Thyroid gland (tissue), 4 donors: ENCODE measurements at regions not wholly inside any gene's neighbourhood (a gene's known extent, or its start where the extent isn't known, plus 50 kb on each side); places are given as distances from the start of the nearest gene placed in this dataset.
"Not testable (repeated sequence)": the region's sequence is repeated elsewhere in the genome, so short reads cannot be mapped to it uniquely, and the experiment has no call there.

Experiments
- DNase-seq, 2 donors: peaks; one replicate each; pipeline ENCODE4 v3.0.0-alpha.2; 2019
- H3K27ac ChIP-seq, 3 donors: fragments of 200-600 bp; sonication (generic); 1 replicate in 2 of 3; 2 replicates in 1 of 3; pipeline ENCODE4 v1.5.1; 2016 to 2019; ENCODE audit warnings: mild to moderate bottlenecking in 1 of 3, moderate library complexity in 1 of 3
- H3K27me3 ChIP-seq: fragments of 200-600 bp; sonication (generic); one replicate; pipeline ENCODE4 v1.5.1; 2019
- H3K36me3 ChIP-seq, 2 donors: fragments of 200-600 bp; sonication (generic); one replicate each; pipeline ENCODE4 v1.5.1; 2016 to 2019
- H3K4me1 ChIP-seq, 2 donors: fragments of 200-600 bp; sonication (generic); one replicate each; pipeline ENCODE4 v1.5.1; 2017 to 2019
- H3K4me3 ChIP-seq, 3 donors: fragments of 200-600 bp; sonication (generic); replicated peaks in 1 of 3; 1 replicate in 2 of 3; 2 replicates in 1 of 3; pipeline ENCODE4 v1.5.1; 2016; ENCODE audit warnings: mild to moderate bottlenecking in 1 of 3
- H3K9me3 ChIP-seq: fragments of 200-600 bp; sonication (generic); one replicate; pipeline ENCODE4 v1.5.1; 2017
- CTCF ChIP-seq, 6 experiments: fragments of 200-600 bp in 3 of 6; fragments of 450-650 bp in 3 of 6; sonication (generic) in 3 of 6; IDR thresholded peaks; one replicate each; pipeline ENCODE4 v1.5.1; 2016 to 2019; ENCODE audit warnings: antibody characterized with exemption in 6 of 6, mild to moderate bottlenecking in 2 of 6, inconsistent platforms in 1 of 6, moderate library complexity in 1 of 6
- POLR2A ChIP-seq, 2 donors: fragments of 450-650 bp; IDR thresholded peaks; one replicate each; pipeline ENCODE4 v1.6.1; 2017; ENCODE audit warnings: antibody characterized with exemption in 2 of 2, mild to moderate bottlenecking in 2 of 2, moderate library complexity in 1 of 2
- WGBS, 2 donors: methylation state at CpG; one replicate each; pipeline ENCODE4 v1.1.5; 2017; 5-methylcytosine and 5-hydroxymethylcytosine counted together
- intact Hi-C: fragments of 100-400 bp; cut with DNase I; formaldehyde crosslinking; loops from one replicate; pipeline ENCODE4 v1.15.1; 2023

- TF ChIP-seq CTCF (IDR thresholded peaks at IDR 0.05) (no peak), POLR2A (IDR thresholded peaks at IDR 0.05) (no peak)
- Histone ChIP-seq H3K9me3 (no peaks in the 10 kb centered on the region), H3K27ac (no peak overlapping the region), H3K36me3 (no peaks in the 10 kb centered on the region), H3K4me1 (peaks cover 7 to 8% of the 10 kb centered on the region in 2 donors), H3K4me3 (no peak overlapping the region), H3K27me3 (no peaks in the 10 kb centered on the region)
- no peak for DNase-seq
- WGBS, 2 donors = 63 to 85% methylated on average over 2 of the region's 2 CpGs
- intact Hi-C loops = no loop called here
Observed at GRCh38 chr2:107740300-107740699, 86.4 kb upstream of the RGPD4 start.

- 94 to 95% methylated on average over 5 of the region's 5 CpGs for WGBS, 2 donors
- intact Hi-C loops = no loop called here
- no peak overlapping the region for H3K27ac ChIP-seq
- no peaks in the 10 kb centered on the region for H3K27me3 ChIP-seq
- H3K36me3 ChIP-seq = no peaks in the 10 kb centered on the region
- H3K9me3 ChIP-seq = no peaks in the 10 kb centered on the region
- DNase-seq = no peak
- peaks cover 6 to 7% of the 10 kb centered on the region in 2 donors for H3K4me1 ChIP-seq
- TF ChIP-seq CTCF (IDR thresholded peaks at IDR 0.05) = no peak
- TF ChIP-seq POLR2A (IDR thresholded peaks at IDR 0.05) = no peak
- H3K4me3 ChIP-seq = no peak overlapping the region
Observed at GRCh38 chr2:107742460-107743027, 84.1 kb upstream of the RGPD4 start.

DNA sequence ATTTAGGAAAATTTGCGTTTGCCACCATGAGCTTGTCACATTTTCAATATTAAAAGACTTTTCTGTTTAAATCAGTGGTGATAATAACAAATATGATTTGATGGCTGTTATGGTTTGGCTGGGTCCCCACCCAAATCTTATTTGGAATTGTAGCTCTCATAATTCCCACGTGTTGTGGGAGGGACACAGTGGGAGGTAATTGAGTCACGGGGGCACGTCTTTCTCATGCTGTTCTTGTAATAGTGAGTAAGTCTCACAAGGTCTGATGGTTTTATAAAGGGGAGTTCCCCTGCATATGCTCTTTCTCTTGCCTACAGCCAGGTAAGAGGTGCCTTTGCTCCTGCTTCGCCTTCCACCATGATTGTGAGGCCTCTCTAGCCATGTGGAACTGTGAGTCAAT is 83.4 kb upstream of the RGPD4 start:
- no peak for DNase-seq
- H3K36me3 ChIP-seq = no peaks in the 10 kb centered on the region
- H3K27me3 ChIP-seq = no peaks in the 10 kb centered on the region
- 90 to 95% methylated on average over 5 of the region's 5 CpGs for WGBS, 2 donors
- no peaks in the 10 kb centered on the region for H3K9me3 ChIP-seq
- H3K4me1 ChIP-seq = peaks cover 0 to 3% of the 10 kb centered on the region in 2 donors
- TF ChIP-seq CTCF (IDR thresholded peaks at IDR 0.05) = no peak
- no peak for TF ChIP-seq POLR2A (IDR thresholded peaks at IDR 0.05)
- no peak overlapping the region for H3K27ac ChIP-seq
- intact Hi-C loops = no loop called here
- no peak overlapping the region for H3K4me3 ChIP-seq

- TF ChIP-seq POLR2A (IDR thresholded peaks at IDR 0.05) (no peak), CTCF (IDR thresholded peaks at IDR 0.05) (no peak)
- 88 to 94% methylated on average over 3 of the region's 3 CpGs for WGBS, 2 donors
- no peaks in the 10 kb centered on the region for H3K27me3 ChIP-seq
- no peaks in the 10 kb centered on the region for H3K36me3 ChIP-seq
- H3K9me3 ChIP-seq = no peaks in the 10 kb centered on the region
- intact Hi-C loops = no loop called here
- H3K27ac ChIP-seq = no peak overlapping the region
- no peaks in the 10 kb centered on the region for H3K4me1 ChIP-seq
- DNase-seq = no peak
- no peak overlapping the region for H3K4me3 ChIP-seq
Observed at GRCh38 chr2:107745100-107745499, 81.6 kb upstream of the RGPD4 start.

- H3K9me3 ChIP-seq, H3K4me1 ChIP-seq, H3K4me3 ChIP-seq, H3K27me3 ChIP-seq, DNase-seq, H3K27ac ChIP-seq, H3K36me3 ChIP-seq, intact Hi-C loops: not testable (repeated sequence)
- 94 to 95% methylated on average over 13 of the region's 13 CpGs for WGBS, 2 donors
Observed at GRCh38 chr2:107746552-107747198, 80.0 kb upstream of the RGPD4 start.

- intact Hi-C loops, H3K4me3 ChIP-seq, H3K36me3 ChIP-seq, H3K27me3 ChIP-seq, H3K4me1 ChIP-seq, H3K27ac ChIP-seq, DNase-seq, H3K9me3 ChIP-seq: not testable (repeated sequence)
- WGBS, 2 donors = 97 to 98% methylated on average over 29 to 39 of the region's 51 CpGs
Observed at GRCh38 chr2:107747199-107747963, 79.3 kb upstream of the RGPD4 start.
